ENCODE measurements at regions not wholly inside any gene's neighbourhood (a gene's known extent, or its start where the extent isn't known, plus 50 kb on each side); places are given as distances from the start of the nearest gene placed in this dataset.

GRCh38 chr1:88150330-88150729, 533.7 kb upstream of the PKN2 start:
- Mint-ChIP-seq H3K4me1 (ENCODE audit: low read depth) (no peaks in the 10 kb centered on the region), H3K27ac (no peak overlapping the region), H3K9me3 (no peaks in the 10 kb centered on the region), H3K4me3 (no peak overlapping the region), H3K36me3 (ENCODE audit: low read depth) (no peaks in the 10 kb centered on the region), H3K27me3 (no peaks in the 10 kb centered on the region)
- no peak for DNase-seq

- Mint-ChIP-seq H3K27me3 (peaks cover 3% of the 10 kb centered on the region), H3K4me3 (no peak overlapping the region), H3K9me3 (no peaks in the 10 kb centered on the region), H3K36me3 (ENCODE audit: low read depth) (no peaks in the 10 kb centered on the region), H3K4me1 (ENCODE audit: low read depth) (no peaks in the 10 kb centered on the region), H3K27ac (no peak overlapping the region)
- no peak for DNase-seq
Measured at GRCh38 chr1:88163187-88163586, 520.9 kb upstream of the PKN2 start.

- no peaks in the 10 kb centered on the region for H3K36me3 Mint-ChIP-seq (ENCODE audit: low read depth)
- no peak for DNase-seq
- no peaks in the 10 kb centered on the region for H3K4me1 Mint-ChIP-seq (ENCODE audit: low read depth)
- H3K4me3 Mint-ChIP-seq = no peak overlapping the region
- no peaks in the 10 kb centered on the region for H3K9me3 Mint-ChIP-seq
- peaks cover 18% of the 10 kb centered on the region for H3K27me3 Mint-ChIP-seq
- no peak overlapping the region for H3K27ac Mint-ChIP-seq
Measured at GRCh38 chr1:88168126-88168525, 515.9 kb upstream of the PKN2 start.

GRCh38 chr1:88169139-88169538, 514.9 kb upstream of the PKN2 start:
- Mint-ChIP-seq H3K4me1 (ENCODE audit: low read depth) (no peaks in the 10 kb centered on the region), H3K27me3 (peaks cover 14% of the 10 kb centered on the region), H3K36me3 (ENCODE audit: low read depth) (no peaks in the 10 kb centered on the region), H3K27ac (no peak overlapping the region), H3K9me3 (no peaks in the 10 kb centered on the region), H3K4me3 (no peak overlapping the region)
- no peak for DNase-seq

- H3K27ac Mint-ChIP-seq = no peak overlapping the region
- H3K27me3 Mint-ChIP-seq = peaks cover 14% of the 10 kb centered on the region
- no peaks in the 10 kb centered on the region for H3K36me3 Mint-ChIP-seq (ENCODE audit: low read depth)
- DNase-seq = no peak
- H3K9me3 Mint-ChIP-seq = no peaks in the 10 kb centered on the region
- H3K4me3 Mint-ChIP-seq = no peak overlapping the region
- H3K4me1 Mint-ChIP-seq (ENCODE audit: low read depth) = no peaks in the 10 kb centered on the region
Measured at GRCh38 chr1:88169939-88170338, 514.1 kb upstream of the PKN2 start.

- H3K4me3 Mint-ChIP-seq = no peak overlapping the region
- H3K36me3 Mint-ChIP-seq (ENCODE audit: low read depth) = no peaks in the 10 kb centered on the region
- H3K27ac Mint-ChIP-seq = no peak overlapping the region
- no peak for DNase-seq
- peaks cover 15% of the 10 kb centered on the region for H3K27me3 Mint-ChIP-seq
- H3K4me1 Mint-ChIP-seq (ENCODE audit: low read depth) = no peaks in the 10 kb centered on the region
- no peaks in the 10 kb centered on the region for H3K9me3 Mint-ChIP-seq
Measured at GRCh38 chr1:88175120-88175630, 508.9 kb upstream of the PKN2 start.

GRCh38 chr1:88175631-88176226, 508.3 kb upstream of the PKN2 start:
- H3K27me3 Mint-ChIP-seq = peaks cover 15% of the 10 kb centered on the region
- DNase-seq = no peak
- H3K4me1 Mint-ChIP-seq (ENCODE audit: low read depth) = no peaks in the 10 kb centered on the region
- H3K4me3 Mint-ChIP-seq = no peak overlapping the region
- no peak overlapping the region for H3K27ac Mint-ChIP-seq
- no peaks in the 10 kb centered on the region for H3K9me3 Mint-ChIP-seq
- no peaks in the 10 kb centered on the region for H3K36me3 Mint-ChIP-seq (ENCODE audit: low read depth)

- peaks cover 2% of the 10 kb centered on the region for H3K27me3 Mint-ChIP-seq
- no peaks in the 10 kb centered on the region for H3K9me3 Mint-ChIP-seq
- no peaks in the 10 kb centered on the region for H3K4me1 Mint-ChIP-seq (ENCODE audit: low read depth)
- H3K4me3 Mint-ChIP-seq = no peak overlapping the region
- no peak for DNase-seq
- H3K27ac Mint-ChIP-seq = no peak overlapping the region
- no peaks in the 10 kb centered on the region for H3K36me3 Mint-ChIP-seq (ENCODE audit: low read depth)
Measured at GRCh38 chr1:88179943-88180342, 504.1 kb upstream of the PKN2 start.

- H3K9me3 Mint-ChIP-seq = no peaks in the 10 kb centered on the region
- H3K27ac Mint-ChIP-seq = no peak overlapping the region
- no peaks in the 10 kb centered on the region for H3K4me1 Mint-ChIP-seq (ENCODE audit: low read depth)
- DNase-seq = peak; percentile 53
- peaks cover 2% of the 10 kb centered on the region for H3K27me3 Mint-ChIP-seq
- H3K4me3 Mint-ChIP-seq = no peak overlapping the region
- H3K36me3 Mint-ChIP-seq (ENCODE audit: low read depth) = no peaks in the 10 kb centered on the region
Measured at GRCh38 chr1:88180449-88181108, 503.5 kb upstream of the PKN2 start.

GRCh38 chr1:88186911-88187310, 497.2 kb upstream of the PKN2 start:
- Mint-ChIP-seq H3K4me3 (no peak overlapping the region), H3K27ac (no peak overlapping the region), H3K9me3 (no peaks in the 10 kb centered on the region), H3K27me3 (peaks cover 3% of the 10 kb centered on the region), H3K4me1 (ENCODE audit: low read depth) (no peaks in the 10 kb centered on the region), H3K36me3 (ENCODE audit: low read depth) (no peaks in the 10 kb centered on the region)
- no peak for DNase-seq

- Mint-ChIP-seq H3K27me3 (peaks cover 3% of the 10 kb centered on the region), H3K9me3 (no peaks in the 10 kb centered on the region), H3K4me3 (no peak overlapping the region), H3K36me3 (ENCODE audit: low read depth) (no peaks in the 10 kb centered on the region), H3K4me1 (ENCODE audit: low read depth) (no peaks in the 10 kb centered on the region), H3K27ac (no peak overlapping the region)
- no peak for DNase-seq
Measured at GRCh38 chr1:88188038-88188437, 496.0 kb upstream of the PKN2 start.

- no peak overlapping the region for H3K4me3 Mint-ChIP-seq
- H3K4me1 Mint-ChIP-seq (ENCODE audit: low read depth) = no peaks in the 10 kb centered on the region
- no peaks in the 10 kb centered on the region for H3K9me3 Mint-ChIP-seq
- peaks cover 3% of the 10 kb centered on the region for H3K27me3 Mint-ChIP-seq
- DNase-seq = no peak
- no peak overlapping the region for H3K27ac Mint-ChIP-seq
- no peaks in the 10 kb centered on the region for H3K36me3 Mint-ChIP-seq (ENCODE audit: low read depth)
Measured at GRCh38 chr1:88189525-88189924, 494.5 kb upstream of the PKN2 start.

- no peak for DNase-seq
- H3K4me1 Mint-ChIP-seq (ENCODE audit: low read depth) = no peaks in the 10 kb centered on the region
- no peaks in the 10 kb centered on the region for H3K36me3 Mint-ChIP-seq (ENCODE audit: low read depth)
- no peaks in the 10 kb centered on the region for H3K27me3 Mint-ChIP-seq
- H3K4me3 Mint-ChIP-seq = no peak overlapping the region
- no peak overlapping the region for H3K27ac Mint-ChIP-seq
- no peaks in the 10 kb centered on the region for H3K9me3 Mint-ChIP-seq
Measured at GRCh38 chr1:88191917-88192316, 492.2 kb upstream of the PKN2 start.

GRCh38 chr1:88194542-88194941, 489.5 kb upstream of the PKN2 start:
- DNase-seq = no peak
- no peaks in the 10 kb centered on the region for H3K36me3 Mint-ChIP-seq (ENCODE audit: low read depth)
- H3K4me1 Mint-ChIP-seq (ENCODE audit: low read depth) = no peaks in the 10 kb centered on the region
- H3K4me3 Mint-ChIP-seq = no peak overlapping the region
- no peaks in the 10 kb centered on the region for H3K27me3 Mint-ChIP-seq
- H3K9me3 Mint-ChIP-seq = no peaks in the 10 kb centered on the region
- no peak overlapping the region for H3K27ac Mint-ChIP-seq

- Mint-ChIP-seq H3K4me1 (ENCODE audit: low read depth) (no peaks in the 10 kb centered on the region), H3K4me3 (no peak overlapping the region), H3K27ac (no peak overlapping the region), H3K27me3 (no peaks in the 10 kb centered on the region), H3K36me3 (ENCODE audit: low read depth) (no peaks in the 10 kb centered on the region), H3K9me3 (no peaks in the 10 kb centered on the region)
- no peak for DNase-seq
Measured at GRCh38 chr1:88200545-88200944, 483.5 kb upstream of the PKN2 start.
